SW 1271 (cell line): ENCODE measurements at regions not wholly inside any gene's neighbourhood (a gene's known extent, or its start where the extent isn't known, plus 50 kb on each side); places are given as distances from the start of the nearest gene placed in this dataset.

ENCODE experiments used
- DNase-seq, 2 experiments: peaks; one replicate each; lab custom pipeline; 2025; lab: John Stamatoyannopoulos, UW

DNA sequence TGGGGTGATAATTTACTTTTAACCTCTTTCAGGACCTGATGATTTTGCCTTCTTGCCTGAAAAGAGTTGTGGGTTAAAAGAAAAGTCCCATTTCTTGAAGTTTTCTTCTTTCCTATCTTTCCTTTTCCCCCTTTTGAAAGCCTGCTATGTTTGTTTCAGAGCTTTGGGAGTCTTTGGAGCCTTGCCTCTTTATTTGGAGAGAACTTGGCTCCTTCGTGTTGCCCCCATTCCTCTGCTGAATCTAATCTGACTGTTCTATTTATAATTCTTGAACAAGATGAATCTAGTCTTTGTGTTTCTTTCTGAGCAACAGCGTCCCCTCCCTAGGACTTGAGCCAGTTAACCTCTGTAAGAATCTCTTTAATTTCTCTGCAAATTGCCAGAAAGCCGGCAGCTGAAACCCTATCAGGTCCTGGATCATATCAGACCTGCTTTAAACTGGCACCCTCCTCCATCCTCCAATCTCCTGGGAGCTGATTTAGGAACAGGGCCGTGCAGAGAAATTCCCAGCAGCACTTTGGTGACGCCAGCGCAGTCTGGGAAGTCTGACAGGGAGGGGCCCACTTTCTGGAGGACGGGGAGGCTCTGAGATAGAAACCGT lies 289.1 kb upstream of the SORL1-AS1 start:
- DNase-seq: no peak

GRCh38 chr11:121741351-121741760 lies 288.6 kb upstream of the SORL1-AS1 start:
- no peak for DNase-seq

GRCh38 chr11:121740902-121741301 lies 288.1 kb upstream of the SORL1-AS1 start:
- no peak for DNase-seq

DNA sequence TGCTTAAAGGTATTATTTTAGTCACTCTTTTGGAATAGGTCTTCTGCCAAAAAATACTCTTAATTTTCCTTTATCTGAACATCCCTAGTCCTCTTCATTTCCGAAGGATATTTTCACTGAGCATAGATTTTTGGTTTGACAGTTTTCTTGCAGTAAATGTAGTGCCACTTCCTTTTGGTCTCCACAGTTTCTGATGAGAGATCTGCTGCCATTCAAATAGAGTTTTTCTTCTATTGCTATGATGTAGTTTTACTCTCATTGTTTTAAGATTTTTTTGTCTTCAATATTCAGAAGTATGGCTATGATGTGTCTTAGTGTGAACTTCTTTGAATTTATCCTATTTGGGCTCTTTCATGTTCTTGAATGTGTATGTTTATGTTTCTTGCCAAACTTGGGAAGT lies 281.1 kb upstream of the SORL1-AS1 start:
- DNase-seq: no peak

DNA sequence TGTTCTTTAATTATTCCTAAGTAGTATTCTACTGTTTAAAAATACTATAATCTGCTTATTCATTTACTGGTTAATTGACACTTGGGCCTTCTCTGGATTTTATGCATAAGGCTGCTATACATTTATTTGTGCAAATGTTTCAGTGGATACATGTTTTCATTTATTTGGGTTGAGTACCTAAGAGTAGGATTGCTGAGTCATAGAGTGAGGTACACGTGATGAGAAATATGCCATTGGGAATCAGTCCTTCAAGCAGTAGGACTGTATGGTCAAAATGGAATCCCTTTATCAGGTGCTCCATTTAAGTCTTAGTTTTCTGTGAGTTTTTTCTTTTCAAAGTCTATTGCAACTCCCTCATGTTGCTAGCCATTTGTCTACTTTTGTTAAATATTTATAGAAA lies 275.2 kb upstream of the SORL1-AS1 start:
- no peak for DNase-seq

DNA sequence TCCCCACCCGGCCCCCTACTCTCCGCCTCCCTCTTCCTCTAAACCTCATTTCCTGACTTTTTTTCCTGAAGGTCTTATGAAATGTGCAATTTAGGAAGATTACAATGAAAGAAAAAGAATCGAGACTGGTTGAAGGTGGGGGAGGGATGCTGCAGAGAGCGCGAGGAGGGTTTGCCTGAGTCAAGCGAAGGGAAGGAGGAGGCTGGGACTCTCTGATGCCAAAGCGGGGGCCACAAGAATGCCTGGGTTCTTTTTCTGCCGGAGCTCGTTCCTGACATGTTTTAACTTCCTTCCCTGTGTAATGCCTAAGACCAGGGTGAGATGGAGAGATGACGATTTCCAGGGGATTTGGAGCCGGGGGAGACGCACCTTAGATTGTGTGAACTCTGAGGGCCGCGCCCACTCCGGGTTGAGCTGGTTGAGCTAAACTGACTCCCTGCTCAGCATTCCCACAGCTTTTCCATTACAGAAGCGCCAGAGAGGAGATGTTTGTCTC lies 270.5 kb upstream of the SORL1-AS1 start:
- no peak for DNase-seq

DNA sequence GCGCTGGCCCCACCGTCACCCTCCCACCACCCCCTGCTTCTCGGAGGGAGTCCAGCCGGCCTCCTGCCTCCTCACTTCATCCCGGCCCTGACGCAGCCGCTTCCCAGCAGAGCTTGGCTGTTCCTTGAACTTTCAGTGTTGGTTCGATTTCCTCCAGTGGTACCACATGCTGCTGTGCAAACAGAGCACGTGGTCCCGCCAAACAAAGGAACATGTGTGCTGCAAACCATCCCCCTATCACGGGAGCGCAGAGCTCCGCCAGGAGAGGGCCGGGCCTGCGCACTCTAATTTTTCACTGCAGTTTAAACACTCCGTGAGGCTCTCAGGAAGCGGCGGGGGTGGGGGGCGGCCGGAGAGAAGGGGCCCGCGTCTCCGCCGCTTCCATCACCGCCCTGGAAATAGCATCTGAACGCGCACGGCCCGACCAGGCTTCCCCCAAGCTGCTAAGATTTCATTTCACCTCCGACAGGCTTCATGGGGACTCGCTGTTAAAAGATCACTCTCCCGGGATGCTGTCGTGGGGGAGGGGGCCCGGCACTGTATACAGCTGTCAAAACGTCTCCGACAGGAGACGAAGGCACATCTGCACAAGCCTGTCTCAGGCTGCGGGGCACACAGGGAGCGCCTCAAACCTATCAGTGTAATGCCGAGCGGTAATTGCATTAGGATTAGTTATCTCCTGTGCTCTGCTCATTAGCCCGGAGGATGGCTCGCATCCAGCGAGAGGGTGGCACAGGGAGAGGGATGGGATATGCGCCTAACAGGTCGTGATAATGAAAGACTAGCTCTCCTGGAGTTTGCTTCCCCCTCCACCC lies 269.9 kb upstream of the SORL1-AS1 start:
- no peak for DNase-seq

DNA sequence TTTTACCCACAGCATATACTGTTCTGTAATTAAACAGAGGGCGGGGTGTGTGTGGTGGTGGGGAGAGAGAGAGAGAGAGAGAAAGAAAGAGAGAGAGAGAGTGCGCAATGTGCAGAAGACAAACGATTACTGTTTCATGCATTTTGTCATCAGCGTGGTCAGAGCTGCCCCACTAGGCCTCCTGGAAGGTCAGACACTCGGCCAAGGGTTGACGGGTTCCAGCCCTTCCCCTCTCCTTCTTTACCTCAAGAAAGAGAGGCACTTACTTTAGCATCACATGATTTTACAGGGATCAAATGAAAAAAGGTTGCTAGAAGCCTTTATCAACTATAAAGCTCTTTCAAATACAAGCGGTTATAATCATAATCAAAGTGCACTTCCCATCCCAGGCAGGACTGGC lies 269.2 kb upstream of the SORL1-AS1 start:
- DNase-seq: no peak

GRCh38 chr11:121721448-121721847 lies 268.7 kb upstream of the SORL1-AS1 start:
- DNase-seq: no peak

GRCh38 chr11:121717296-121717695 lies 264.5 kb upstream of the SORL1-AS1 start:
- no peak for DNase-seq

DNA sequence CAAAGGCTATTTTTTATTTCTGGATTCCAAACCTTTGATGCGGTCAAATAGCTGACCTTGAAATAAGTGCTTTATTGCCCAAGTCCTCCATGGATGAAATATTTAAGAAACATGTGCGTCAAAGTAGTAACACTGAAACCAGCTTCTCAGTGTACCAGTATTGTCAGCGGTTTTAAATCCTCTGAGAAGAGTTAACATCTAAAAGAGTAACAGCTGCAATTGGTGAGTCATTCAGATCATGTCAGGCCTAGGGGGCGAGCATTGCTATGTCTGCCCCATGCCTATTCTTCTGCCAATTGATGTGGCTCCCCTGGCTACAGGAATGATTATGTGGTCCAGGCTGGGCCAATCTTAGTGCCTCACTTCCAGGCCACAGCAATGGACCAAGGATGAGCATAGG lies 263.3 kb upstream of the SORL1-AS1 start:
- DNase-seq: no peak

GRCh38 chr11:121715405-121715804 lies 262.6 kb upstream of the SORL1-AS1 start:
- DNase-seq: no peak

DNA sequence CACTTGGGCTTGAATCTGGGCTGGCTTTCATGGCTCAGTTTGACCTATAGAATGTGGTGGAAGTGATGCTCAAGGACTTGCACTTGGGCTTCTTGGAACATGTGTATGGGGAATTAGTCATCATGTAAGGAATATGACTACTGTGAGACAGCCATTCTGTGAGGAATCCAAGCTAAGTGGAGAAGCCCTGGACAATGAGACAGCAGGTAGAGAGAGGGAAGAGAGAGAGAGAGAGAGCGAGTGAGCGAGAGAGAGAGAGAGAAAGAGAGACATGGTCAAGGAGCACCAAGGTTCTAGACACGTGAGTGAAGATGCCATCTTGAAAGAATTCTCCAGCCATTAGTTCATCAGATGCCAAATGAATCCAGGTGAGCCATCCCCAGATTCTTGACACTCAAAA lies 261.6 kb upstream of the SORL1-AS1 start:
- DNase-seq: no peak

DNA sequence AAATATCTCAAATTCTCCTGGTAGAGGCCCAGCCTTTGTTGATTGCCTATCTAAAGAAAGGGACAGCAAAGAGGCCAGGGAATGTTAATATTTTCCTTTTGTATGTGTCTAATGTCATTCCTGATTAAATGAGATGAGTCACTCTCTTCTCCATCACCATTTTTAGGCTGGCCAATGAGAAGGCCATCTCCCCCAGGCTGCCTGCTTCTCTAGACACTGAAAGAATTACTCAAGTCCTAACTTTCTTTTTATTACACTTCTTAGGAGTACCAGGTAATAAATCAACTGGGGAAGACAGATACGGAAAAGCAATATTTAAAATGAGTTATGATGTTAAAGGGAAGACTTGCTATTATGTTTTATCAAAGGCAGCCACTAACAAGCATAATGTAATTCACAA lies 259.2 kb upstream of the SORL1-AS1 start:
- no peak for DNase-seq

GRCh38 chr11:121711236-121711635 lies 258.5 kb upstream of the SORL1-AS1 start:
- no peak for DNase-seq

DNA sequence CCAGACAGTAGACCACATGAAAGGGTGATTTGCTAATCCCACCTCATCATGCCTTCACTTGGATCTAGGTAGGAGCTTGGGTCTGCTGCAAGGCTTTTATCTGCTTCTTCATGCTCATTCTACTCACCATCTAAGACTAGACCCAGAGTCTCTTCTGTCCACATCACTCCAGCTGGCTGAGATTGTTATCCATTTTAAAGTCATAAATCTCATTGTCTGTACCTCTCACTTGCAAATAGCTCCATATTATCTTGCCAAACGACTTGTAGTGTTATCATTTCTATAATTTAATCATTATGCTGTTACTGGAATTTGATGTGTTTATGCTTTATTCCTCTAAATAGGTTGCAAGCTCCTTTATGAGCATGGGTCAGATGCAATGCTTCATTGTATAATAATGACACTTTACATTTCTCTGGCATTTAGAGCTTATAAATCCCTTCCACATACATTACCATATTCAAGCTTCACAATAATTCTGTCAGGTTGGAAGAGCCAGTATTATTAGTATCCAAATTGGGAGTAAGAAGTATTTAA lies 254.2 kb upstream of the SORL1-AS1 start:
- DNase-seq: no peak

DNA sequence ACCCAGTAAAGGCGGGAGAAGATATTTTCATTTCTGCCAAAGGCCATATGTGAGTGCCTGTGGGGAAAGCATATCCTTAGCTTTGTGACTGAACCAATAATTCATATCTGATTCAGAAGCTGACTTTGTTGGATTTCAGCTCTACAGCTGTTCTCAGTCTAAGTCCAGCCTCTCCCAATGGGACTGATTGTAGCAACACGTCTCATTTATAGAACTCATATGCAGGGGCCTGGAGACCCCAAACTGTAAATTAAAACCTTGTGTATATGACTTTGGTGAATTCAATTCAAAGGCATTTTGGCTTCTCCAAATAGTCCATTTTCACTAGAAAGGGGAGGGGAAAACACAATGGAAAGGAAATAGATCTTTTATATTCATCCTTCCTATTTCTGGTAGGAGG lies 250.4 kb upstream of the SORL1-AS1 start:
- DNase-seq: no peak

DNA sequence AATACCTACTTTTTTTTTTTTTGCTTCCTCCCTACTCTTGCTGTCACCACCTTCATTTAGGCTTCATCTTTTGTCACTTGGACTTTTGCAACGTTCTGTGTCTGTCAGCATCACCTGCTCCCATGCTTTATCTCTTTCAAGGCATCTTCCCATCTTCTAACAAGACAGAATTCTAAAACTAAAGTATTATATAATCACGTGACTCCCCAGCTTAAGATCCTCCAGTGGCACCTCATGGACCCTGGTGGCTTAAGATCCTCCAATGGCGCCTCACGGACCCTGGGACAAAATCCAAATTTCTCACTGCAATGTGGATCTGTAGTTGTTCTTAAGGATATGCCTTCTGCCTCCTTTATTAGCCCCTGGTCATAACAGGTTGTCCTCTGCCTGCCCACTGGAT lies 248.2 kb upstream of the SORL1-AS1 start:
- no peak for DNase-seq

DNA sequence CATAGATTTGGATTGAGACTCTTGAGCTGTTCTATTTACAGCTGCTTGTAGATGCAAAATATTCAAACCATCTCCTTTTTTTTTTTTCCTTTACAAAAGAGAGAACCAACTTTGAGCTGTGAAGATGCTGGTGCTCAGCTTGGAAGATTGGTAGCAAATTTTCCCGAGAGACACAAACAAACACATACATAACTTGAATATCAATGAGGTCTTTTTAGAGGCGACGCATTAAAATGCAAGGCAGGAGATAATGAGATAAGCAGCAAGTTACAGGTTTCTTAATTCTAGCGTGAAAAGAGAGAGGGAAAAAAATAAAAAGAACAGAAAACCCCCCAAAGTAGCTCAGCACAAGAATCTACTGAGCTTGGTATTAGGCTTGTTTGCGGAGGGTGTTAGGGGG lies 247.0 kb upstream of the SORL1-AS1 start:
- no peak for DNase-seq

DNA sequence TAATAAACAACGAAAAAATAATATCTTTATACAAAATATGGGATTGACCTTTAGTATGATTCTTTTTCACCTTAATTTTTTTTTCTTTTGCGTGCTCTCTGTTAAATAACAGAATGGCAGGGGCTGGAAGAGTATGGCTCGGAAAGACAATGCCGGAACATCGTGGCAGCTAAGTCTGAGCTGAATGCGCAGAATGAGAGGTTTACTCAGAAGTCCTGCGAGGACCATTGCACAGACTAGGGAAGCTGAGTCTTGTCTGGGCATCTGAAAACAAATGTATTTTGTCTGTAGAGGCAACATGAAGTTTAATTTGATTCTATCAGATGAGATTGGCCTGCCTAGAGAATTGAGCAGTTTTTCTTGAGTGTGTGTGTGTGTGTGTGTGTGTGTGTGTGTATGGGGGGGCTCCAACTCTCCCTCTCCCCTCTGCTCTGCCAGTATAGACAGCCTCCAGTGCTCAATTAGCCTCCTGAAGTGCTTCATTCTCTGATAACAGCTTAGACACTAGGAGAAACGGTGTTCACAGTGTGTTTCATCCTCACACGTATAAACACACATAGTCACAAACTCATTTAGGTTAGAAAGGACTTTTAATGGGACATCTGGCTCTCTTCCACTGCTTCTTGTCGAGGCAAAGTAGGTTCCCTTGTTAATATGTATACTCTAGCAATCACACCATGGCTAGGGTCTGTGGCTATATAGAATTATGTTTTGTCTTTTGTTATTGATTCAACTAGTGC lies 244.3 kb upstream of the SORL1-AS1 start:
- DNase-seq: no peak

DNA sequence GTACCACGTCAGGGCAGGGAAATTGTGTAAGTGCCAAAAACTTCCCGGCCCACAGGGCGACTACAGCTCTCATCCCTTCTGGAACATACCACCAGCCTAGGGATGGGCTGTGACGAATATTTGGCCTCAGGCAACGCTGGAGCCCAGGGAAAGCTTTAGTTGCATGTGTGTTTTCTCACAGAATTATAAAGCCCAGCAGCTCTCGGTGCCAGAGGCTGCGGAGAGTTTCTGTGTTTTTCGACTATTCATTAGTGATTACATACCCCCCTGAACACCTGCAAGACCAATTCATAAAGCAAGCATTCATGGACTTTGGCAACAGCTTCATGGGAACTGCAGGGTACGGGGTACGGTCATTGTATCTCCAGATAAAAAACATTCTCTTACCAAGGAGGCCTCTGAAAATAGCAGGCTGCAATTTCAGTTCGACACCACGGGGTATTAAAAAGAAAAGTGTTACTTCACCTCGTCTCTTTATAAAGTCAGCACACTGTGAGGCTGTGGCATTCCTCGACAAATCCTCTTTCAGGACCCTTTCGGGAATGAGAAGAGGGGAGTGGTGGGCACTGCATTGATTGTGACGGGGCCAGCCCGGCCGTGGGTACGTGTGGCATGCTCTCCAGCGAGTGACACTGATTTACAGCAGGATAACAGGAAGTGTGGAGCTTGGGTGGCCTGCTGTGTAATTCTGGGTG lies 243.6 kb upstream of the SORL1-AS1 start:
- no peak for DNase-seq

DNA sequence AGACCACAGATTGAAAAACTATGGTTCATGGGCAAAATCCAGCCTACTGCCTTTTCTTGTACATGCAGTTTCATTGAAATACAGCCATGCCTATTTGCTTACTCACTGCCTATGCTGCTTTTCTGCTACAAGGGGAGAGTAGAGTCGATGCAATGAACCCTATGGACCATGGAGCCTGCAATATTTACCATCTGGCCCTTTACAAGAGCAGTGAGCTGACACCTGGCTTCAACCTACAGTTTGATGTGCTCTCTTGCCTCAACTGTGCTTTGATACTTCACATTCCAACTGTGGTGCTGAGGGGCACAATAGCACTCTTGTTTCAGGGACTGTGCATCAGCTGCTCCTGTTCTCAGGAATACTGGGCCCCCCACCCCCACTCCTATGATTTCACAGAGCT lies 239.5 kb upstream of the SORL1-AS1 start:
- DNase-seq: no peak
